ENCODE measurements at regions not wholly inside any gene's neighbourhood (a gene's known extent, or its start where the extent isn't known, plus 50 kb on each side); places are given as distances from the start of the nearest gene placed in this dataset.

- Mint-ChIP-seq H3K9me3 (no peaks in the 10 kb centered on the region), H3K36me3 (no peaks in the 10 kb centered on the region), H3K27ac (no peak overlapping the region), H3K4me3 (no peak overlapping the region), H3K27me3 (no peaks in the 10 kb centered on the region), H3K4me1 (ENCODE audit: unreplicated experiment) (no peaks in the 10 kb centered on the region)
- no peak for TF ChIP-seq CTCF (conservative IDR thresholded peaks at IDR 0.05)
- no peak for DNase-seq (ENCODE audit: extremely low spot score, unreplicated experiment)
Observed at GRCh38 chr3:154616298-154616697, 186.3 kb upstream of the GPR149 start.

GRCh38 chr3:154615471-154615870 is 185.5 kb upstream of the GPR149 start:
- no peaks in the 10 kb centered on the region for H3K9me3 Mint-ChIP-seq
- H3K4me3 Mint-ChIP-seq, result no peak overlapping the region
- no peaks in the 10 kb centered on the region for H3K4me1 Mint-ChIP-seq (ENCODE audit: unreplicated experiment)
- DNase-seq (ENCODE audit: extremely low spot score, unreplicated experiment), result no peak
- H3K36me3 Mint-ChIP-seq, result no peaks in the 10 kb centered on the region
- H3K27me3 Mint-ChIP-seq, result no peaks in the 10 kb centered on the region
- TF ChIP-seq CTCF (conservative IDR thresholded peaks at IDR 0.05), result no peak
- H3K27ac Mint-ChIP-seq, result no peak overlapping the region

GRCh38 chr3:154614601-154615000 is 184.6 kb upstream of the GPR149 start:
- Mint-ChIP-seq H3K9me3 (no peaks in the 10 kb centered on the region), H3K4me1 (ENCODE audit: unreplicated experiment) (no peaks in the 10 kb centered on the region), H3K4me3 (no peak overlapping the region), H3K27me3 (no peaks in the 10 kb centered on the region), H3K36me3 (no peaks in the 10 kb centered on the region), H3K27ac (no peak overlapping the region)
- TF ChIP-seq CTCF (conservative IDR thresholded peaks at IDR 0.05), result no peak
- no peak for DNase-seq (ENCODE audit: extremely low spot score, unreplicated experiment)

- no peaks in the 10 kb centered on the region for H3K36me3 Mint-ChIP-seq
- no peaks in the 10 kb centered on the region for H3K4me1 Mint-ChIP-seq (ENCODE audit: unreplicated experiment)
- no peak for TF ChIP-seq CTCF (conservative IDR thresholded peaks at IDR 0.05)
- DNase-seq (ENCODE audit: extremely low spot score, unreplicated experiment), result no peak
- no peaks in the 10 kb centered on the region for H3K9me3 Mint-ChIP-seq
- H3K27ac Mint-ChIP-seq, result no peak overlapping the region
- no peaks in the 10 kb centered on the region for H3K27me3 Mint-ChIP-seq
- no peak overlapping the region for H3K4me3 Mint-ChIP-seq
Observed at GRCh38 chr3:154614078-154614477, 184.1 kb upstream of the GPR149 start.

GRCh38 chr3:154602241-154602640 is 172.3 kb upstream of the GPR149 start:
- no peak for TF ChIP-seq CTCF (conservative IDR thresholded peaks at IDR 0.05)
- no peak overlapping the region for H3K27ac Mint-ChIP-seq
- DNase-seq (ENCODE audit: extremely low spot score, unreplicated experiment), result no peak
- no peaks in the 10 kb centered on the region for H3K36me3 Mint-ChIP-seq
- H3K27me3 Mint-ChIP-seq, result no peaks in the 10 kb centered on the region
- no peaks in the 10 kb centered on the region for H3K4me1 Mint-ChIP-seq (ENCODE audit: unreplicated experiment)
- no peak overlapping the region for H3K4me3 Mint-ChIP-seq
- H3K9me3 Mint-ChIP-seq, result no peaks in the 10 kb centered on the region

- Mint-ChIP-seq H3K4me1 (ENCODE audit: unreplicated experiment) (no peaks in the 10 kb centered on the region), H3K36me3 (no peaks in the 10 kb centered on the region), H3K27ac (no peak overlapping the region), H3K27me3 (no peaks in the 10 kb centered on the region), H3K9me3 (no peaks in the 10 kb centered on the region), H3K4me3 (no peak overlapping the region)
- no peak for TF ChIP-seq CTCF (conservative IDR thresholded peaks at IDR 0.05)
- DNase-seq (ENCODE audit: extremely low spot score, unreplicated experiment), result no peak
Observed at GRCh38 chr3:154598166-154598565, 168.2 kb upstream of the GPR149 start.
